Amygdala (tissue), 56 donors: ENCODE measurements at regions not wholly inside any gene's neighbourhood (a gene's known extent, or its start where the extent isn't known, plus 50 kb on each side); places are given as distances from the start of the nearest gene placed in this dataset.

Experiments
- DNase-seq, 56 donors: peaks; one replicate each; lab custom pipeline; 2025; lab: John Stamatoyannopoulos, UW

- no peak for DNase-seq
These were observed 64.3 kb upstream of the BMPER start for GRCh38 chr7:33841031-33841430.

- DNase-seq = peak in 2 of 56 donors; percentile 38
These were observed 63.6 kb upstream of the BMPER start for GRCh38 chr7:33841705-33842129.

GRCh38 chr7:33842150-33842549, 63.2 kb upstream of the BMPER start:
- no peak for DNase-seq

- no peak for DNase-seq
These were observed 59.3 kb upstream of the BMPER start for GRCh38 chr7:33845991-33846509.

GRCh38 chr7:33849004-33849403, 56.3 kb upstream of the BMPER start:
- DNase-seq = no peak

- no peak for DNase-seq
These were observed 55.3 kb upstream of the BMPER start for GRCh38 chr7:33849971-33850559.

GRCh38 chr7:33850768-33851167, 54.6 kb upstream of the BMPER start:
- DNase-seq = no peak

- DNase-seq = no peak
These were observed 52.5 kb upstream of the BMPER start for GRCh38 chr7:33852838-33853237.

GRCh38 chr7:33853361-33854062, 51.8 kb upstream of the BMPER start:
- DNase-seq = no peak

- DNase-seq = no peak
These were observed 51.2 kb upstream of the BMPER start for GRCh38 chr7:33854178-33854577.

GRCh38 chr7:33854801-33855350, 50.5 kb upstream of the BMPER start:
- DNase-seq = no peak
